Erythroblast (primary cell): ENCODE measurements at regions not wholly inside any gene's neighbourhood (a gene's known extent, or its start where the extent isn't known, plus 50 kb on each side); places are given as distances from the start of the nearest gene placed in this dataset.

Source experiments
- GATA1 ChIP-seq: IDR thresholded peaks from 2 replicates; pipeline ENCODE4 v1.6.1; 2011; ENCODE audit warnings: low read depth, mild to moderate bottlenecking, control low read depth, low read length, moderate library complexity
- POLR2A ChIP-seq: IDR thresholded peaks from 2 replicates; pipeline ENCODE4 v1.6.1; 2011; ENCODE audit warnings: mild to moderate bottlenecking, low read length

DNA sequence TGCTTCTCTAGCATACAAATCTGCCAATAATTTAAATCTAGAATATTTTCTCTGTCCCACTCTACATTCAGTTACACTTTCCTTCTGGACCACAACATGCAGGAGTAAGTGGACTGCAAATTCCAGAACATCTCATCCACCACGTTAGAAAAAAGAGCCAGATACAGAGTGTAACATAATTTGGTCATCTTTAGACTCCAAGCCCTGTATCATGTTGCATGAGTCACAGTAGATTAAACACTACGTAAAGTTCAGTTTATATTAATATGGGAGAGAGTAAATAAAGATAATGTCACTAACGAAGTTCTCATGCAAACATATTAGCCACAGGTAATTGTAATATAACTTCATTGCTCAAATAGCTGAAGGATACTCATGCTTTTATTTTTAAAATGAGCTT is 327.0 kb downstream of the C6orf118 start:
- no peak for TF ChIP-seq POLR2A
- no peak for TF ChIP-seq GATA1
